ENCODE measurements at regions not wholly inside any gene's neighbourhood (a gene's known extent, or its start where the extent isn't known, plus 50 kb on each side); places are given as distances from the start of the nearest gene placed in this dataset.

DNA sequence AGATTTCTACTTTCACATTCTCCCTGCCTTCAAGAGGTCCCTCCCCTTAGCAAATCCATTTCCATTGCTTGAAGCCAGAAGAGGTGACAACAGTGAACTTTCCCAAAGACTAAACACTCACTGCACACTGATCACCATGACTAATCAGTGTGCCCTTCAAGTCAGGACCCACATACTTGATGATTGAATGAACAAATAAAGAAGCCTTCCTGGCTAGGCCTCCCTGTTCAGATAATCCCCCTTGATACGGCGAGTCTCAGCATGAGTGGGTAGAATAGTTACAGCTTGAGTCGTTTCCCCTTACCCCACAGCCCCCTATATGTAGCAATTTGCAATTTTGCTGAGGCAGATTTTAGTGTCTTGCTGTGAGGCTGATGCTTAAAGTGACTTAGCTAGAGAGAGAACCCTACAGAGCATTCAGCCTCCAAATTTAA, 102.2 kb downstream of the UNC5CL start:
- DNase-seq: no peak

DNA sequence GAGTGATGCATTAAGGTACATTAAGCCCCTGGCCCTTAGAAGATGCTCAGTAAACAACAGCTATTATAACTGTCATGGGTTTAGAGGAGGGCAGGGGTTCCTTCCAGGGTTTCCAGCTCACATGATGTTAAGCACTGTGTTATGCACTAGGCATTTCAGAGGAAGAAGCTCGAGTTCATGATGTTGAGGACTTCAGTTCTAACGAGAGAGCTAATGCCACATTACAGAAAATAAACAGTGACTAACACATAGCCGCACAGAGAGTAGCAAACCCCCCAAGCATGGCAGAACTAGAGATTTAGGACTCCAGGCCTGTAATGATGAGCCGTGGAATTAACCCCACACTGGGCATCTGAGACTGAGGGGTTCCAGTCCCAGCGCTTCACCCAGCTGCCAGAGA, 105.2 kb downstream of the UNC5CL start:
- DNase-seq: no peak

DNA sequence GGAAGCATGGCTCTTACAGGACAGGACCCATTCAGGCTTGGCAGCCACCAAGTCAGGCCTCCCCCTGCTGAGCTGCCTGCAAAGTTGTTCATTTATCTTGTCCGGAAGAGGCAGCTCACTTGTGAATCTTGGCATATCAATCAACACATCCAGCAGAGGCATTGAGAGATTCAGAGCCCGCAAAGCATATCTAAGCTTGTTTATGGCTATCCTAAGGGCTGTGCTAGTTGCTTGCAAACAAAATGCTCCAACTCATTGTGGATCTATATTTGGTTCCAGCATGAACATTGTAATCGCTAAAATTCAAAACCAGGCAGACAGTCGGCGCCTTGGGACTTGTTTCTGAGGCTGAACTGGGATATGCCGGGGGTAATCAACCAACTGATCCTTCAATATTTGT, 106.1 kb downstream of the UNC5CL start:
- no peak for DNase-seq

DNA sequence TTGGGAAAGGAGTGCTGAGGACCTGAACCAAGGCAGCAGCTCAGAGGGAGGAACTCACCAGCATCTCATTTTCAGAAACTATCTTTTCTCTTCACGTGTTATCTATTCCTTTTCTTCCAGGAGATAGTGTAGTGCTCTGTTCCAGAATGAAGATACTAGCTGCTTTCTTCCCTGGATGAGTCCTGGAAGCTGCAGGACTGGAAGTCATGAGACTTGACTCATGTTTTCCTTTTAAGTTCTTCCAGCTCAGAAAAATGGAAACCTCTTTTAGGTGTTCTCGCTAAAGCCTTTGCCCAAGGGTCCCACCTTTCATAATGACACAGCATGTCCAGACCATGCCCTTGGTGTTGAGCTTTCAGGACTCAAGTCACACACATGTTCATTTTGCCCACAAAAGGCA, 106.7 kb downstream of the UNC5CL start:
- DNase-seq: no peak

DNA sequence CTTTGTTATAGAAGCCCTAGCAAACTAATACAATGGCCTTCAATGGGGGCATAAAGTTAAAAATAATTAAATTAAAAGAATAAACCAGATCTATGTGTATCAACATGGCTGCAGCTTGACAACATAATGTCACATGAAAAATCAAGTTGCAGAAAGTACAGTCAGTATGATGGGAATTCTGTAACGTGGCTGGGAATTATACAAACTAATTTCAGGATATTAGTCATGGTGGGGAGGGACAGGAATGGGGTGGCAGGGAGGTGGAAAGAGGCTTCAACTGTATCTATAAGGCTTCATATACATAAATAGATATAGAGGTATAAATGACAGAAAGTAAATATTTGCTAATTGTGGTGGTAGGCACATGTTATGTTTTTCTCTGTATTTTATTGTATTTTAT, 107.1 kb downstream of the UNC5CL start:
- no peak for DNase-seq

DNA sequence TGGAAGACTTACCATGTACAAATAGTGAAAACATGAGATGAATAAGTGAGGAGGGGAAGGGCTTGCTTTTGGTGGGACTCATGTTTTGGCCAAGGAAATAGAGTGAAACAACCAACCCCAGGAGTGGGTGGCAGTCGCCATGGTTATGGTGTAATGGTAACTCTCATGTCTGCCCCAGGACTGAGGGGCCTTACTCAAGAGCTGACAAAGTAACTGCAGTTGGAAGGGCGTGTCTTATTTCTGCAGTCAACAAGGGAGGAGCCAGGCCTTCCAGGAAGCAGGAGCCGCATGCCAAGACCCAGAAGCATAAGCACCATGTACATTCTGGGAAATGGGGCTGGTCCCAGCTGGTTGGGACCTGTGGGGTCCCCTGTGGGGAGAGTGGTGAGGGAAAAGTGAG, 108.5 kb downstream of the UNC5CL start:
- no peak for DNase-seq

DNA sequence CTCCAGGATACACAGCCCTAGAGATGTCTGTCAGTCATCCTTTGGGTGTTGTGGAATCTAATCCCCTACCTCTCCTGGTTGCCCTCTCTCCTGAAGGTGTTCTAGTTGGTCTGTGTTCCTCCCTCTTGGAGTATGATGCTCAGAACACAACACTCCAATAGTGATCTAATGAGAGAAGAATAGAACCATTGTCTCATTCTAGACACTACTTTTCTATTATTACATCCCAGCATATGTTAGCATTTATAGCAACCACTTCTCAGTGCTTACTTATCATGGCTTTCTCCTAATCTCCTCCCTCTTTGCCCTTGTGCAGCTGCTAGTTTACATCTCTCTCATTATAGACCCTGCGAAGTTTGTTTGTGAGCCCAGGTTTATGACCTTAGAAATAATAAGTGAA, 109.0 kb downstream of the UNC5CL start:
- DNase-seq: no peak

DNA sequence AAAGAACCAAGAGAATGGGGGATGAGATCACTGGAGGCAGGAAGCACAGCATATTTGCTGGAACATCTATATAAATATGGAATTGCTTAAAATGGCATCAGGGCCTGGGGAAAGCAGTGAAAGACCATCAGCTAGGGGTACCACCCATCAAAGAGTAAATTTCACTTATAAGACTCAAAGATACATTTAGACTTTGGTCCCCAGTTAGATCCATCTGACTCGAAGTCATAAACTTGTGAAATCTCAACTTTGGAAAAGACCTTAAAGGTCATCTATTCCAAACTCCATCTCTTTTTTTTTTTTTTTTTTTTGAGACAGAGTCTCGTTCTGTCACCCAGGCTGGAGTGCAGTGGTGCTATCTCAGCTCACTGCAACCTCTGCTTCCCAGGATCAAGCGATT, 109.8 kb downstream of the UNC5CL start:
- DNase-seq: no peak

DNA sequence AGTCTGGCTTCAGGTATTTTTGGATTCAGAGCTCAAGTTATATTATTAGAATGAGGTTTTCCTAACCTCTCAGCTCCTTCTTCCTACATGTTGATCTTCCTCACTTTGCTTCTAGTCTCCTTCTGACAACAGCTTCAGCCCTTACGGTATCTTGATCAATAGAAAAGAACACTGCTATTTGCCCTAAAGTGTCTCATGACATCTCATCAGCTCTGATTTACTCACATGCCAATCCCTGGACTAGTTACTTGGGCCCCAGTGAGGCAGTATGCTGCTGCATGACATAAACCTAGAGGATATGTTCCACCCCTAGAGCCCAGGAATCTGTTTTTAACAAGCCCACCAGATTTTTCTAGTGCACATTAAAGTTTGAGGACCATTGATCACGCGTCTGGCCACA, 110.3 kb downstream of the UNC5CL start:
- DNase-seq: no peak

DNA sequence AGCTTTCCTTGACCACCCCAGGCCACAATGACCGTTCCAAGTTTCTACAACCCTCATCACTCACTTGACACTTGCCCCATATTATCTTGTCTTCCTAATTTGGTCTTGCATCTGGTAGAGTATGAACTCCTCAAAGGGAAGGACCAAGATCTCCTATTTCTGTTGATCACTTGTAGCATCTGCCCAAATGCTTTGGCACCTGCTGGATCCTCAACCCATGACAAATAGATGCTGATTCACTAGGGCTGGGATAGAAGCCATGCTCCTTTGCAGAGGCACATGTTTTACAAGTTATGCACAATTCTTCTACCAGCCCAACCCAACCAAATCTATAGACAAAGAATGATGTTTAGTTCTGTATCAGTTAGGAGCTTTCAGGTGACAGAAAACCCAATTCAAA, 110.7 kb downstream of the UNC5CL start:
- no peak for DNase-seq

DNA sequence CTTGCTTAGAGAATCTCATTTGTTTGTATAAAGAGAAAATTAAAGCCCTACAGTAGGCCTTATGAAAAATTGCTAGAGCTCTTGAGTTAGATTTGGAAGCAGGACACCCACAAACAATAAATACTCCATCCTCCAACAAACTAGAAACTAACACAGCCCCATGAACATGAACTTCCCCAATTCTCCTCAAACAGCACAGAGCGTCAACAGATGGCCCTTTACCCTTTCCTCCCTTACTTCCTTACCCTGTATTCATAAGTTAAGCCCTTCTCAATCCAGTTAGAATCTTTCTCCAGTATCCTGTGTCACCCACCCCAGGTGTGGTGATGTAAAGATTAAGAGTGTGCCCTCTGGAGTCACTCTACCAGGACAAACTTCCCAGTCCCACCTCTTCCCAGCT, 113.7 kb downstream of the UNC5CL start:
- peak; percentile 91 for DNase-seq

DNA sequence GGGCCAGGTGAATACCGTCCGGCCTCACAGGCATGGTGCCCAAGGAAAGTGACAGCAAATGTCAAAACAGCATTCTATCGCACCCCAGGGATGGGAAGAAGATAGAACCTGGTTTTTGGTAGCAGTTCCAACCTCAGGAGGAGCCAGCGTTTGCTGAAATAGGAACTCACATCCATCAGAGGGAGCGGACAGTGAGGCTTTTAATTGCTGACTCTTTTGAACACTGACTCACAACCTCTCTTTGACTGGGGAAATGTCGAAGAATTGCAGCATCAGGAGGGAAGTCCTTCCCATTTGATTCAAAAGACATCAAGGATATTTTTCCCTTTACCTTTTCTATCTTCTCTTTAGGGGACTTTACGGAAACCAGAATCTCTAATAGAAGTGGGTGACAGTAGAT, 114.2 kb downstream of the UNC5CL start:
- no peak for DNase-seq

DNA sequence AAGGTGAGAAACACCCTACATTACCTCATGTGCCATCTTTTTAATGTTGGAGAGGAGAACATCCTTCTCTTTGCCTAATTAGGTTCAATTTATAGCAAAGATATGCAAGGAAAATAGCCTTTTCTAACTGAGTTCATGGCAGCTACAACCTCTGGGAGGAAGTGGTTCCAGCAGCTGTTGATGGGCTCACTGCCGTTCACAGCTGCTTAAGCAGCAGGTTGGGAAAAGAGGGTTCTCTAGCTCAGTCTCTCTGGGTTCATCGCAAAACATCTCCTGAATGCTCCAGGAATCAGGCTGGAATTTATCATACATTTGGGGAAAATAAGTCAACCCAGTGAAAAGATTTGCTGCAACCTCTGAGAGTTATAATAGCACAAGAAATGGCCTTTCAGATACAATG, 115.1 kb downstream of the UNC5CL start:
- DNase-seq: no peak

DNA sequence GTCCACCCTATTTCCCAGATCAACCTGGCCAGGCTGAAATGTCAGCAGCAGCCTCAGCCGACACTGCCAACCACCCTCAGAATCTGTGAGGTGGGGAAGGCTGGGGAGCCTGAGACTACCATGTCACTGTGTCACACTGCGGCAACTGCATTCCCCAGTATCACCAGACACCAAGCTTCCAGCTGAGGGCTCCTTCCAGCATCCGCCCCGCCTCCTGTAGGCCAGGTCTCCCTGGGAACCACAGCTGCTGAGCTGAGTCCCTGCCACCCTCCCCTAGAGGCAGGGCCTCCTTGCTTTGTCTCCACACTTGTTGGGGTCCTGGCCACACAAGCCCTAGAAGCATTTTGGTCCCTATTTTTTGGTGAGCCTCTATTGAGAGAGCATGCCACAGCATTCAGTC, 115.7 kb downstream of the UNC5CL start:
- no peak for DNase-seq

DNA sequence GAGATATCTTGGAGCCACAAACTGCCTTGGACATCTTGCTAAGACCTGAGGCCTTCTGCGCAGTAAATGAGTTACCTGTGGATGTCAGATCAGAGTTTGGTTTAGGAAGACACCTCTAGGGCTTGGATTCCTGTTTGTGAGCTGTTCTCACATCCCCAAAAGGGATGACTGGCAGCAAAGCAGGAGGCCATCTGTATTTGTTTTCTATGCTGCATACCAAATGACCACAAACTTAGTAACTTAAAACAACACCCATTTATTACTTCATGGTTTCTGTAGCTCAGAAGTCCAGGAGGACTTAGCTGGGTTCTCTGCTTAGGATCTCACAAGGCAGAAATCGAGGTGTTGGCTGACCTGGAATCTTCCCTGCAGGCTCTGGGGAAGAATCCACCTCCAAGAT, 116.7 kb downstream of the UNC5CL start:
- DNase-seq: no peak

DNA sequence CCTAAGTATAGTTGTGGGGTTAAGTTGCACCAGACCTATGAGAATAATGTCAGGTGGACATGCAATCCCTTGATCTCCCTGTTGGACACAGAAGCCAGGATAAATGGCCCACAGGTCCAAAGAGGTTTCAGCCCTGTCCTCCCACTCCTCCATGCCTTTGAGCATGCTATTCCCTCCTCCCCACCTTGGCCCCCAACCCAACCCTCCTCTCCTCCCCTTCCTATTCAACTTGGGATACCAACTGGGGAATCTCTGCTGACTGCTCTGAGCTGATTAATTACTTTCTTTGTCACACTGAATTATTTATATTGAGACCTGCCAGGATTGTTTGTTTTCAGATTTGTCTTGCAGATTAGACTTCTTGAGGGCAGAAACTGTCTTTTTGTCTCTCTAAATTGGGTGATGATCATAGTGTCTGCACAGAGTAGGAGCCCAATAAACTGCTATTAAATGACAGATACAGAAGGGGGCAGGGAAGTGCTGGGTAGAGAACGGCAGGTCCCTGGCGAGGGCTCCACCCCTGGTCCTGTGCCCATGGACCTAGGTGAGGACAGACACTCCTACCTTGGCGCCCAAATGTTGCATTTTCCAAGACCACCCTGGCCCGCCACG, 120.9 kb downstream of the UNC5CL start:
- DNase-seq: no peak

DNA sequence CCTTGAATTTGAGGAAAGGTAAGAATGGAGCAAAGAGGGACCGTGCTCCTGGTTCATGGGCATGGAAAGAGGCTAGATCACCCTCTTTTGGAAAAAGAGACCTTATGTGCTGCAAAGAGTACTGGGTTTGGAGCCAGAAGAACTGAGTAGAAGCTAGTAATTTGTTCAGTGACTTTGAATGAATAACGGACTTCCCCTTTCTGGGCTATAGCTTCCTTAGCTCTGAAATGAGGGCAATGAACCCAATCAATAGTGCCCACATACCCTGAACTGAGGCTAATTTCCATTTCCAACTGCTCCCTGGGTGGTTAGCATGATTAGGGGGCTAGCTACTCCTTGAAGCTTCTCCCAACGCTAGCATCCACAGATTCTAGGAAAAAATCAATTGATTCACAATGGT, 121.4 kb downstream of the UNC5CL start:
- no peak for DNase-seq

DNA sequence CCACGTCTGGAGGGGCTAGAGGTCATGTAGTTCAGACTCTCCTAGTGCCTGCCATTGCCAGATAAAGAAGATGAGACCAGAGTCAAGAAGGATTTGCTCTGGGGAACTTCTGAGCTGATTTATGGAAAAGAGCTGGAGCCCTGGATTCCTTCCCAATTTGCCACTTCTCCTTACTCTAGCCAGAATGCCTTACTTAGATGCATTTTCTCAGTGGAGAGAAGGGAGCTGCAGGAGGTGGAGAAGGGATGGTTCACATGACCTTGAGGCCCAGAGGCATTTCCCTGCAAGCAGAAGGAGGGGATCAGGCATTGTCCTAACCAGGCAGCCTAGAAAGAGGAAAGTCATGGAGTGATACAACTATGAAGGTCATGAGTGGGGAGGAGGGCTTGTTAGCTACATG, 122.2 kb downstream of the UNC5CL start:
- DNase-seq: no peak

DNA sequence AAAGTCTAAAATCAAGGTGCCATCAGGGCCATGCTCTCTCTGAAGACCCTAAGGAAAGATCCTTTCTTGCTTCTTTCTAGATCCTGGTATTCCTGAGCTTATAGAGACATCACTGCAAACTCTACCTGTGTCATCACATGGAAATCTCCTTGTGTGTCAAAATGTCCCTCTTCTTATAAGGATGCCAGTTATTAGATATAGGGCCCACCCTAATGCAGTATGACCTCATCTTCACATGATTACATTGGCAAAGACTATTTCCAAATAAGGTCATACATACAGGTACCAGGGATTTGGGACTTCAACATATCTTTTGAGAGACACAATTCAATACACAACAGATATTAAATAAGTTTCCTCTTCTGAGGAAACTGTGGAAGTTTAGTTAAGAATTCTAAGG, 123.9 kb downstream of the UNC5CL start:
- DNase-seq: no peak

DNA sequence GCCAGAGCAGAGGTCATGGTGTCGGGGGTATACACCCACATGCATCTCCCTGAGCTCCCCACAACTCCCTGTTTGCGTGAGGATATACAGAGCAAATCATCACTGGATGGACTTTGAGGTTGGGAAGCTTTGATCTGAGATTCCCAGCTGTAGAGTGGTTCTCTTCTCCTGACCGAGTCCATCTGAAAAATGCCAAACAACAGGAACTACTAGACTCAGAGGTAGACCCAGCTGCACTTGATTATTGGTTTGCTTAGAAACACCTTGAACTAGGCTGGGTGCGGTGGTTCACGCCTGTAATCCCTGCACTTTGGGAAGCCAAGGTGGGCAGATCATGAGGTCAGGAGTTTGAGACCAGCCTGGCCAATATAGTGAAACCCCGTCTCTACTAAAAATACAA, 125.0 kb downstream of the UNC5CL start:
- DNase-seq: no peak

DNA sequence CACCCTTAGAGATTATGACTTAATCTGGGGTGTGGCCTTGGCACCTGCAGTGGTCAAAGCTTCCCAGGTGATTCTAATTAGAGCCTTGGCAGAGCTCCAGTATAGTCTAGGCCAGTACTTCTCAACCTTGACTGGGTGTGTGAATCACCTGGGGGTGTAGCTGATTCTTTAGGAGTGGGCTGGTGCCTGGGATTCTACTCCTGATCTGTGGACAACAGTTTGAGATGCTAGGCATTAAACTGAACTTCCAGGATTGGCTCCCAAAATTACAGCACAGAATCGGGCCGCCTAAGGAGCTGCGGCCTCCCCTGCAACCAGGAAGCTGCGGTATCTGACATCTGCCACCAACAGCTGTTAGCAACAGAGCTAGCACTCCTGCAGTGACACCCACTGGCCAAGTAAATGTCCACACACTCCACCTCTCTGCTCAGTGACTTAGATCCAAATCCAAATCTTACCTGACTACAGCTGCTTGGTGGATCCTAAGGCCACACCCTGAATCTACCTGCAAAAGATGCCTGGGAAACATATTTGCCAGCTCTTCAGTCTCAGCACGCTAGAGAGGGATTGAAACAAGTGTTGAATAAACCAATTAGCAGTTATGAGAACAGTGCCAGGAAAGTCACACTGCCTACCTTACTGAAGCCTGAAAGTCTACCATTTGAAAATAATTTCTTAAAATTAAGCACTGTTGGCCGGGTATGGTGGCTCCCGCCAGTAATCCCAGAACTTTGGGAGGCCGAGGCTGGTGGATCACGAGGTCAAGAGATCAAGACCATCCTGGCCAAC, 126.7 kb downstream of the UNC5CL start:
- peak; percentile 95 for DNase-seq

DNA sequence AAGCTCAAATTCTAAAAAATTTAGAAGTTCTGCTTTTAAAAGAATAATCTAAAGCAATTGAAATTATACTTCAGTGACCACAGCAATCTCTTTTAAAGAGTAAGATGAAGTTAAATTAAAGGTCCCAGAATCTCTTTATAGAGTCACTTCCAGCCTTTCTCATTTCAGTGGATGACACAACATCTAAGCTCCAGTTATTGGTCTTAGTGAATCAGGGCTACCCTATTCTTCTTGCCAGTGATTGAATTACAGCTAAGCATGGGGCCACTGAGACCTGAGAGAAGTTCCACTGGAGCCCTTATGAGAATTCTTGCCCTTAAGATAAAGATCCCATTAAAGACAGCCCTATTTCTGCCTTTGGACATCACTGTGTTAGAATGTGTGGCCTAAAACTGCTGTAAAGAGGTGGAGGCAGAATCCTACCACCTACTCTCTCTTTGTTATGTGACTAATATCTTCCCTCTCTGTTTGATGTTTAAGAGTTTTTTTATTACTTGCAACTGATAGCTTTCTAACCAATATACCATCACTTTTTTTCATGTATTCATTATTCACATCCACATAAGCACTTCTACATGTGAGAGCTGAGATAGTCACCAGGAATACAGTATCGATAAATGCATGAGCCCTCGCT, 128.6 kb downstream of the UNC5CL start:
- no peak for DNase-seq

DNA sequence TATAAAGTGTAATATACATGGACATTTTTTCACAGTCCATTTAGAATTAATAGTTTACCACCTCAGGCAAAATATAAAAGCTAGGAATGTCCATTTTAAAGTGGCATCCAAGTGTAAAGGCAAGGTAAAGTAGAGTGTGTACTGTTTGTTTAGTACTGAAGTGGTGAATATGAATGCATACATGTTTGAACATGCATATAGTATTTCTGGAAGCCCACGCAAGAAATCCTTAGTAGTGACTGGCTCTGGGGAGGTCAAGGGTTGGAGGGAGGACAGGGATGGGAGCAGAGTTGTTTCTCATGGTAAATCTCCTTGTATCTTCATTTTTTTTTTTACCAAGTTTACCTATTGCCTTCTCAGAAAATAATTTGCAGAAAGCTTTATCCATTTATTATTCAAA, 129.2 kb downstream of the UNC5CL start:
- no peak for DNase-seq

DNA sequence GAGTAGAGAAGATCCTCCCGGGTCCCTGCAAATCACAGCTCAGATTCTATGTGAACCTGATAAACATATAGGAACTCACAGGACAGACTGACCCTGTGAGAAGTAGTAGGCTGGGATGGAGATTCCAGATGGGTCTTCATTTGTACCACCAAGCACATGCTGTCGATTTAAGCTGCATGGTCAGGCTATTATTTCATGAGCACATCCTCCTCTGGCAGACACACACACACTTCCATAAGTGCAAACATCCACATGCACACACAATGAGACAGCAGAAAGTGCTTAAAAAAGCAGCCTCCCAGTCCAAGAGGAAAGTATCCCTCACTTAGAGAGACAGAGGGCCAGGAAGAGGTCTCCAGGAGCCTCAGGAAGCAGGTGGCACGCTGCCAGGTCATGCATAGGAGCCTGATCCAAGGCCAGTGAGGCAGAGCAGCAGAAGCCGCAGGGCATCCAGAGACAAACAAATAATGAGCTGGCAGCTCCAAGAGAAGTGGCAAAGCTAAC, 131.8 kb downstream of the UNC5CL start:
- peak; percentile 24 for DNase-seq

All from NCI-H82 (cell line).